Jurkat, Clone E6-1 (cell line): ENCODE measurements at regions not wholly inside any gene's neighbourhood (a gene's known extent, or its start where the extent isn't known, plus 50 kb on each side); places are given as distances from the start of the nearest gene placed in this dataset.

Source experiments
- DNase-seq: peaks from one replicate; pipeline ENCODE4 v3.0.0-alpha.2; 2011; ENCODE audit warnings: low read depth, low spot score
- H3K4me3 ChIP-seq: 2 replicates; pipeline ENCODE4 v1.5.1; 2011; ENCODE audit warnings: mild to moderate bottlenecking, low read length, control low read depth, moderate library complexity

DNA sequence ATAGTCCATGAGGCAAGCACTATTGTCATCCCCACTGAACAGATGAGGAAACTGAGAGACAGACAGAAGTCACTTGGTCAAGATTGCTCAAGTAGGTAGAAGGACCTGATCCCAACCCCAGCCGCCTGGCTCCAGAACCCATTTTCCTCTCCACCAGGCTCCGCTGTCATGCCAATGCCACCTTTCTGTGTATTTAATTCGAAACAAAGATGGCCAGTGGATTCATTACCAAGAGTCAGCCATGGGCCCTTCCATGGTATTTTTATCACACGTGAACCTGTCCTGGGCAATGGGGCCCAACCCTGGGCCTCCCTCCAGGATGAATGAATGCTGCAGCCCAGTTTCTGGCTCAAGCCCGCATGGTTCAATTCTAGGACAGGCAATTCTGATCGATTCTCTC lies 673.4 kb downstream of the BCL11B start:
- DNase-seq: no peak
- no peak overlapping the region for H3K4me3 ChIP-seq

DNA sequence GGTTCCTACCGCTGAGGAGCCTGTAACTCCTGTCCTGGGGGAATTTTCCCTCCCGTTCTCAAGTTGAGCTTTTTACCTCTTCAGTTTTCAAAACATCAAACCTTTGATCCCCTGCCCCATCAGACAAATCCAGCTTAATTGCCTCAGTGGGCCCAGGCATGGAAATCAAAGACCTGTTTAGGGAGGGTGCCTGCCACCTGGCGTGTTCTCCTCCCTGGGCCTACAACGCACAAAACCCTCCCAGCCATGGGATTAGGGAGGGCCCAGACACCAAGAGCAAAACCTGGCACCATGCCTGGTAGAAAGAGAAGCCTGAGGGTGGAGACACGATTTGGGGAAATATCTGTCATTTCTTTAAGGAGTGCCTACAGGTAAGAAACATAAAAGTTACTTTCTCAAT lies 672.9 kb downstream of the BCL11B start:
- DNase-seq: no peak
- no peak overlapping the region for H3K4me3 ChIP-seq

DNA sequence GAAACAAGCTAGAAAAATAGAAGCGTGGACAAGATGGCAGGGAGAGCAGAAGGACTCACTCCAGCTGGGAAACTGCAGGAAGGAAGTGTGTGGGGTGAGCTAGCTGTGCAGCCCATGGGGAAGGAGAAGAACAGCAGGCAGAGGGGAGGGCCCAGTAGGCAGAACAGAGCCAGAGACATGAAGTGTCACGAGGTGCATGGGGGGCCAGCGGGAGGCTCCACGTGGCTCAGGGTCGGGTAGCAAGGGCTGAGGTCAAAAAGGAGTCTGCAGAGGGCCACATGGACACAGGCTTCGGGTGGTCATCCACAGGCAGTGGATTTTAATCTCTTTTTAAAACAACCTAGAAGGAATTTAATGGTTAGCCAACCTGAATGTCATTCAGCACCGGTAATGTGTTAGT lies 669.0 kb downstream of the BCL11B start:
- H3K4me3 ChIP-seq: no peak overlapping the region
- no peak for DNase-seq

DNA sequence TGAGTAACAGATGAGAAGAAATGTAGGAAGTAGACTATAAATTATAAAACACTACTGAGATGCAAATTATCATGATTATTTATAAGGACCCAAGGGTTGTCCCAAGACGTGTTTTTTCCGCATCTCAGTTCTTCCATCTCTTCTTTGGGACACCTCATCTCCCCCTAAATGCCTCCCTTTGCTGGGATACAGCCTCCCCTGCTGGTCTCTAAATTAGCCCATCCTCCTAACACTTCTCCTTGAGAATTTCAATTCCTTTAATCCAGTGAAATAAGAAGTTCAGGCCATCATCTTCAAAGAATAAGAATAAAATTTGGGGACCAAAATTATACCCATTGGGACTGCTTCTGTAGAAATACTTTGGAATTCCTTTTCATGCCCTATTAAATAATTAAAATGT lies 667.0 kb downstream of the BCL11B start:
- no peak overlapping the region for H3K4me3 ChIP-seq
- DNase-seq: no peak

DNA sequence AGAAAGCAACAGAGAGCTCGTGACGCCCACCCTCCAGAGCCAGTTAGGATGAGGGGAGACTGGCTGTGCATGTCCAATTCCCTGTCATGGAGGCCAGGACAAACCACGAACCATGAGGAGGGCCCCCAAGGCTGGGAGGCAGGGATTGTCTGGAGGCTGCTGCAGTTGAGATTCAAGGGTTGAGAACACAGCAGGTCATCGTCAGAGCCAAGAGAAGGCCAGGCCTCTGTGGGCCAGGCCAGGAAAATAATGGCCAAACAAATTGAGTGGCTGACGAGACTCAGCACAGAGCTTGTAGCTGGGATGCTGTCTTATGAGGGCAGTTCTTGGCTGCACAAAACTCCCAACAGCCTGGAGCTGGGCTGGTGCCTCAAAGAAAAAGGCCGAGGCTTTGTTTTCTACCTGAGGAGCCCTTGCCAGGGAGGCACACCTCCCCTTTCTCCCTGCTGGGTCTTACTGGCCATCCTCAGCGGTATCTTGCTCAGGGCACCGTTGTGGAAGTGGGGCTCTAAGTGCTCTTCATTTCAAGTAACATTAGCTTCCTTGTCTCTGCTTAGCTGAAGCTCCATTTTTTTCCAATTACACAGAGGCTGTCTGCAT lies 665.9 kb downstream of the BCL11B start:
- no peak overlapping the region for H3K4me3 ChIP-seq
- DNase-seq: no peak

DNA sequence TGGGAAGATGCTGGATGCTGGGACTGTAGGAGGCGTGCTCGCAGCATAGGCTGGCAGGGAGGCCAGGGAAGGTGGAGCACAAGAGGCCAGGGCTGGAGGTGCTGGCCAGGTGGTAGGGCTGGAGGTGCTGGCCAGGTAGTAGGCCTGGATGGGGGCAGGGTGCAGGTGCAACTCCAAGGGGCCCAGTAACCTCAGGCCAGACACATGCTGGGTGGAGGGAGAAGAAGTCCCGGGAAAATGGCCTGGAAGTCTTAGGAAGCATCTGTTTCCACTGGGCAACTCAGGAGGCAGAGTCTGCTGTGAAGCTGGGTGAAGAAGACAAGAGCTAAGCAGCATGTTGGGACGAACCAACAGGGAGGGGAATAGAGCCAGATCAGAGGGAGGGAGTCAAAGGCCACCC lies 665.2 kb downstream of the BCL11B start:
- no peak for DNase-seq

DNA sequence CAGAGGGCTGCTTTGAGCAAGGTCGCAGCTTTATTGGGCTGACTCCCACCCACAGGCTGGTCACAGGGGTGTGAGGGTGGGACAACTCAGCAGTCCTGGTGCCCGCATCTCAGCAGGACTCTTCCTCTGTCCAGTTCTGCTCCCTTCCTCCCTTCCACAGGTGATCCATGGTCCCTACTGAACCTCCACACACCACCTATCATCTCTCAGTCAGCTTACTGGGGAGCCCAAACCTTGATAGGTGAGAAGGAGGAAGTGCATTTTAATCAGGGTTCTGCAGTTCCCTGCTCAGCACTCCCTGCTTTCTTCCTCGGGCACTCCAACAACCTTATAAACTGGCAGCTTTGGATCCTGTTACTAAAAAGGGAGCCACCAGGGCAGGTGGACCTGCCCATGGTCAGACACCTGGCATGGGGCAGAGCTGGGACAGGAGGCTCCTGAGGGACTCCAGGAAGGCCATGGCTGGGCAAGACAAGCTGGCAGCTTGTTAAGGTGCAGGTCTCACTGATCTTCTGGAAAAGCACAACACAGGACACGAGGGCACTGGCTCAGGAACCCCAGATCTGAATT lies 664.6 kb downstream of the BCL11B start:
- no peak for DNase-seq
- no peak overlapping the region for H3K4me3 ChIP-seq

More for the DNA sequence above, 665.2 kb downstream of the BCL11B start:
- H3K4me3 ChIP-seq: no peak overlapping the region

DNA sequence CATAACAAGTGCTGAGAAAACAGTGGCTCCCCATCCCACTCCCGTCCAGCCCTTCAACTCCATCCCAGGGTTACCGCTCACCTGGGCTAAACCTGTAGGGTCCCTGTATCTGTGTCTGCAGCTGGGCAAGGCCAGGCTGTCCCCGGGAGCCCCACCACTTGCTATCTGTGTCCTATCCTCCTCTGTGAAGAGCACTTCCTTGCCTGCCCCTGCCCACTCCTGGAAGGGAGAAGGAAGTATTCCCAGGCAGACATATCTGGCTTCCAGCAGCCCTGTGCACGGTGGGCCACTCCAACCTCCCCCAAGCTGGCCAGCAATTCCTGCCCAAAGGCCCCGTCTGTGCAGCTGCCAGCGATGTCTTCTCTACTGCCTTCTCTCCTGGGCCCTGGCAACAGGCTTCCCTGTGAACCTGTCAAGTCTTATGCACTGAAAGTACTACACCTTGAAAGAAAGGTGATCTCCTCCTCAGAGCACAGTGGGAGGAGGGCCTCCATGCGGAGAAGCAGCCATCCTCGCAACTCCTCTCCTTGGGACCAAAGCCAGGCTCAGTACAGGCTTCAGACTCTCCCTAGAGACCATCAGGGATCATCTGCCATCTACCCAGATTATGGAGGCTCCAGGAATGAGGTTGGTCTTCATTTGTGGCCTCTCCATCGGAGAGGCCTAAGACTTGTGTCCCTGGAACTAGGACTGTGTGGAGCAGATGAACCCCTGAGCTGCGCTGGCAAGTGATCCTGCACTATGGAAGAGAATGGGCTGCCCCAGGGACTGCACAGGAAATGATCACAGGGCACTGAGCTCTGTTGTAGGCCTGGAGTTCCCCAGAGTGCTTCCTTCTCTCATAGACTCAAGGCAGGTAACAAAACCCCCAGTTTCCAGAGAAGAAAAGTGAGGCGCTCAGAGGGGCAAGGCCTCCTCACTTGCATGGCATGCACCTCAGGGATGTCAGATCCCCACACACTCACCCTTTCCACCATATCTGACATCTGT lies 663.6 kb downstream of the BCL11B start:
- no peak for DNase-seq
- no peak overlapping the region for H3K4me3 ChIP-seq

DNA sequence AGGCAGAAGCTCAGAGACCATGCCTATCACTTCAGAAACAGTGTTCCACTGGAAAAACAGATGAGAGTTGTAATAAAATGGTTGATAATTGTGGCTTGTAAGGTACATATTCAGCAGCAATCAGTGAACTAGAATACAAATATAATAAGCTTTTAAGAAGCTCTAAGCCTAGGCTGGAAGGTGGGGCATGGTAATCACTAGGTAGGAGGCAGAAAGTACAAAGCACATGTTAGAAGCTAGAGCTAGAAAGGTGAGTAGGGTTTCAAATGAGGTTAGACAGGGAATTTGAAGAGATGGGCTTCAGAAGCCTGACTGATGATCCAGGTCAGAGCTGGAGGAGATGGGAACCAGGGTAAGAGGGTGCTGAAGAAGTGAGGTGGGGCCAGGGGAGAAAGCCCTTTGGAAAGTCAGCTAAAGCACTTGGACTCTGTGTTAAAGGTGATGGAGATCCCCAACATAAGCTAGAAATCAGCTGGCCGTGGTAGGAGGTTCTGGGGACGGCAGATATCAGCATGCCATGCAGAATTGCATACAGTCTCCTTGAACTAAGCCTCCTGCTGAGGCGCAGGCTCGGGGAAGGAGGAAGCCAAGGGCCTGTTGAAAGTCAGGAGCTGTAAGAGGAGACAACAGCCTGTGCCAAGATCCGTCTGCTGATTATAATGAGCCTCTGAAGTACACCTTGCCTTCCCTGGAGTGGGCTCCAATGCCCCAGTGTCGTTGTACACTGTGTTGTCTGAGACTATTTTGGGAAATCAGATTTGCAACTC lies 659.4 kb downstream of the BCL11B start:
- DNase-seq: no peak
- H3K4me3 ChIP-seq: no peak overlapping the region

DNA sequence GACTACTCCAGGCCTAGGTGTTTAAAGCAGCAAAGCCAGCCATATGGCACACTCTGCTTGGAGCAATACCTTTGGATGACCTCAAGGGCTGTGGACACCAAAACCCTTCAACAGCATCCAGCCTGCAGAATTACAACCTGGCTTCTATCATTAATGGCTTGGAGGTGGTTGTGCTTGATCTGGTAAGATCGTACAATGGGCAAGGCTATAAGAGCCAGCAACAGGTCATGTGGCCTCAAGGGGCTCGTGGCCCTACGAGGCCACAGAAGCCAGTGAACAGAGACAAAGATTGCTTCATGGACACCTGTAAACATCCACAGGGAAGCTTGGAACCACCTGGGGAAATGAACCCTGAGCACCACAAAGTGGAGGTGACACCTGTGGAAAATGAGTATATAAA lies 657.3 kb downstream of the BCL11B start:
- H3K4me3 ChIP-seq: no peak overlapping the region
- no peak for DNase-seq

DNA sequence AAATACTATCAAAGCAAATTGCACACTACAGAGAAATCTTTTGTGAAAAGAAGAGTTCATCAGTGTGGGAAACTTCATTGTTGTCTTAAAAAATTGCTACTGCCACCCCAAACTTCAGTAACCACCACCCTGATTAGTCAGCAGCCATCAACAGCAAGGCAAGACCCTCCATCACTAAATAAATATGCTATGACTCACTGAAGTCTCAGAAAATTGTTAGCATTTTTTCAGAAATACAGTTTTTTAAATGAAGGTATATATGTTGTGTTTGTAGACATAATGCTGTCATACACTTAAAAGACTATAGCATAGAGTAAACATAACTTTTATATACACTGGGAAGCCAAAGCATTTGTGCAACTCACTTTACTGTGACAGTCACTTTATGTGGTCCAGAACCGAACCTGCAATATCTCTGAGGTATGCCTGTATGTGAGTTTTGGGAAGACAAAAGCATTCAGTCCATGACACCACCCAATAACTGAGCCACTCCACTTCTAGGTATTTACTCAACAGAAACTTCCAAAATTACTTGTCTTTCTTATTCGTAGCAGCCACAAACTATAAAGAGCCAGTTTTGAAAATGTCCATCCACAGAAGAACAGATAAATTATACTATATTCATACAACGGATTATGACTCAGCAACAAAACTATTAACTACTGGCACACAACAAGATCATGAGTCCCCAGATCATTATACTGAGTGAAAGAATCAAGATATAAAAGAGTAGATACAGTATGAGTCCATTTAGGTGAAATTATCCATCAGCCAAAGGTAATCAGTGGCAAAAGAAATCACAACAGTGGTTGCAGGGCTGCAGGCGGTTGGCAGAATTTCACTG lies 649.6 kb downstream of the BCL11B start:
- H3K4me3 ChIP-seq: no peak overlapping the region
- no peak for DNase-seq

DNA sequence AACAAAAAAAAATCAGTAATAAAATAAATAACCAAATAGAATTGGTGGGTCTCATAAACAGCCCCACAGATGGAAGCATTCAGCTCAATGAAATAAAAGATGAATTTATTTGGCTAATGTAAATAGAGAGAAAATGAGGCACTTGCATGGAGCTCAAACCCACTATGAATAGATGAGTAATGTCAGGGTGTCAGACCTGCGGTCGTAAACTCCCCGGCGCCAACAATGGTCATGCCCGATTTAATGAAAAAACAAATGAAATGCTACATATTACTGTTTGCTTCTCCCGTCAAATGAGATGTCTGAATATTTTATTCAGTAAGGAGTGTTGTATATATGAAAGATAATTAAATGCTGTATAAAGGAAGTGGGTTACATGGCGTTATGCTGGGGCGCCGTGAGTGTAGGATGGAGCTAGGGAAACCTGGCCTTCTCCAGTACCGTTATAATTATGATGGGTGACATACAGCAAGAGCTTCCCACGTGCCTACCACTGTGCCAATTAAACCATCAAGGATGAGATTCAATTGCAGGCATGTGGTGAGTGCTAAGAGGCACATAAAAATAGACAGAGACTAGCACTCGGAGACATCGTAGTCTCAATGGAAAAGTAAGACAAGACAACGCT lies 648.1 kb downstream of the BCL11B start:
- no peak for DNase-seq
- H3K4me3 ChIP-seq: no peak overlapping the region

DNA sequence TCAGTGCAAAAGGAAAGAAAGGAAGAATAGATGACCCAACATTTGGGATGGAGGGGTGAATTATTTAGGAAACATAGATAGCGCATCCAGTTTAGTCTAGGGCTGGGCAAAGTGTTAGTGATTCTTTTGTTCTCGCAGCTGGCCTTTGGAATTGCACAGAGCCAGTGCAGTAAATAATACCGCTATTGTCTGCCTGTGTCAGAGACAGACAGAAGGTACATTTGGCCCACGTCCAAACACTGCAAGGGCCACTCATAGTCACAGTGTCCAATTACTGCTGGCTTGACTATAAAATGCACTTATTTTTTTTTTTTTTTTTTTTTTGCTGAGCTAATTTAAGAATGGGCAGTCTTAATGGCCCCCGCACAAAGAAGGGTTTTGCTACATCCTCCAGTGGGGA lies 638.6 kb downstream of the BCL11B start:
- H3K4me3 ChIP-seq: no peak overlapping the region
- DNase-seq: no peak

DNA sequence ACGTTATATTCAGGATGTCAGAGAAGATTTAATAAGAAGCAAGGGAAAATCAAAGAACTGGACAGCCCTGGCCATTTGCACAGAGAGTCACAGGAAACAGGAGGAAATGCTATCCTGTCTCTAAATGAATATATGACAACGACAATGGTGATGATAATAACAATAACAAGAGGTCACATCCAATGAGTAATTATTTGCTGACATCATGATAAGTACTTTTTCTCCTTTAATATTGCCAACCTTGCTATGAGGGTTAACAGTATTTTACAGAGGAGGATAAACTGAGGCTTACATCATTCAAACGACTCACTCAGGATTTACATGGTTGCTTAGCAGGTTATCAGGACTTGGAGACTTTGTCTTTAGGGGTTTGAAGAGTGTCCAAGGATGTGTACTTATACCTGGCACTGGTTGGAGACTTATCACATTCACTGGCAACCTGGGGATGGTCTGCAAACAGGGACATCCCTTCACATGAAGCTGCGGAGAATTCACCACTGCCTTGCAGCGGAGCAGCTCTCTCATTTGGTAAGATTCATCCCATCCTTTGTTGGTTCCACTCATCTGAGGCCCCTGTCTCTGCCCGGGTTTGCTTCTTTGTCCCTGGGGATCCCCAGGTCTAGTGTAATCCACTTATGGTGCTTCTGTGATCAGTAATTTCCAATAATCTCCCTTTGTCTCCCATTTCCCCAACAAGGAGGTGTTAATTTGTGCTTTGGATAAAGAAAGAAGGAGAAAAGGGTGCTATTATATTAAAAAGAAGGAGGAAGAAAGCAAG lies 637.8 kb downstream of the BCL11B start:
- no peak overlapping the region for H3K4me3 ChIP-seq
- DNase-seq: no peak

DNA sequence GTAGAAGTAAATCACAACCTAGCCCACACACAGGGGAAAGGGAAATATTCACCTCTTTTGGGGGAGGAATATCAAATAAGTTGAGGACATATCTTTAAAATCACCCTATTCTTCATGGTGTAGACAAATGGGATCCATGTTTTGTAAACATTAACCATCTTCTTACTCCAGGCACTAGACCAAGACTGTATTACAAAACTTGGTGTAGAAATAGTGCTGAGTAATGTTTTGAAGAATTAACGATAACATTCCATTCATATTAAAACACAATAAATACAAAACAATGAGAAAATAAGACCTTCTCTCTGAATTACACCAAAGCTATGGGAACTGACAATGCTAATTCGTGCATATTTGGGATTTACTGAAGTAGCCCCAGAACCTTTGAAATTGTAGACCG lies 633.6 kb downstream of the BCL11B start:
- no peak overlapping the region for H3K4me3 ChIP-seq
- no peak for DNase-seq

DNA sequence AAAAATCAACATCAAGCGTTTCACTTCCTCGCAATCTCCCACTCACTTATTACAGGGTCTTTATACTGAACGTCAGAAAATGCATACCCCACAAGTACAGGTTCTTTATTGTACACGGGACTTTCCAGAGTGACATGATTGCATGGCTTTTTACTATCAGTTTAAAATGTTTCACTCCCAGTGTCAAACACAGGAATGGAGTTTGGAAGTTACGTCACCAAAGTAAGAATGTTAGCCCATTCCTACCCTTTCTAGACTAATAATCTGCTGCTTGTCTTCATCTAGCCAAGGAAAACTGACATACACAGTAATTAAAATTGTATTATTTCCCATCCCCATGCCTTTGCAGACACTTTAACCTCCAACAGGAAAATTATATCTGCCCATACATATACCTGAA lies 624.2 kb downstream of the BCL11B start:
- no peak overlapping the region for H3K4me3 ChIP-seq
- no peak for DNase-seq

DNA sequence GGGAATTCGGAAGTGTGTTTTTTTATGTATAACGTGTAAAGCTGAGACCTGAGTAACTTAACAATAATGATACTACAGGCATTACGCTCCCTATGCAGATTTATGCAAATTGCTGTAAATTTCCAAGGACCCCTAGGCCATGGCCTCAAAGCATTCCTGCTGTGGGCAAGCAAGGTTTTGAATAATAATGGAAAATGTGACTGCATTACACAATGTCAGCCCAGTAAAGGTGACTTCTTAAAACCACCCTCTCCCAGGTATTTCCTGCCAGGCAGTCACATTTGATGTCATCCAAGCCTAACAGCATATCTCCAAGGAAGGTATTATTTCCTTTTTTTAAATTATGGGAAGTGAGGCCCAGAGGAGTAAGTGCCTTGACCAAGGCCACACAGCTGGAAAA lies 621.0 kb downstream of the BCL11B start:
- no peak for DNase-seq
- no peak overlapping the region for H3K4me3 ChIP-seq

DNA sequence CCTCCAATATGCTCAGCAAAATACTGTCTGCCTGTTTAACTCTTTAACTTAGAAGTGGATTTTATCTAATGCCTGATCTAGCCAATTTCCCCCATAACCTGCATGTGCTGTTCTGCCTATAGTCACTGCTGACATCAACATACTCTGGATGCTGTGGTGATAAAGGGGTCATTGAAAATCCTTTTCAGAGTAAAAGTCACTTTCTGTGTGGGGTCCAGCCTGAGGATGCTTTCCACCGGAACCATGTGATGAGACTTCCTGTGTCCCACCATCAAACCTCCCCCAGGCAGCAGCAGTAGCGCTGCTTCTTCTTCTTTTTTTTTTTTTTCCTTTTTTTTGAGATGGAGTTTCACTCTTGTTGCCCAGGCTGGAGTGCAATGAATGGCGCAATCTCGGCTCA lies 607.0 kb downstream of the BCL11B start:
- no peak overlapping the region for H3K4me3 ChIP-seq
- DNase-seq: peak; percentile 8
